ENCODE measurements at regions not wholly inside any gene's neighbourhood (a gene's known extent, or its start where the extent isn't known, plus 50 kb on each side); places are given as distances from the start of the nearest gene placed in this dataset.

- TF ChIP-seq, protein P1, sequence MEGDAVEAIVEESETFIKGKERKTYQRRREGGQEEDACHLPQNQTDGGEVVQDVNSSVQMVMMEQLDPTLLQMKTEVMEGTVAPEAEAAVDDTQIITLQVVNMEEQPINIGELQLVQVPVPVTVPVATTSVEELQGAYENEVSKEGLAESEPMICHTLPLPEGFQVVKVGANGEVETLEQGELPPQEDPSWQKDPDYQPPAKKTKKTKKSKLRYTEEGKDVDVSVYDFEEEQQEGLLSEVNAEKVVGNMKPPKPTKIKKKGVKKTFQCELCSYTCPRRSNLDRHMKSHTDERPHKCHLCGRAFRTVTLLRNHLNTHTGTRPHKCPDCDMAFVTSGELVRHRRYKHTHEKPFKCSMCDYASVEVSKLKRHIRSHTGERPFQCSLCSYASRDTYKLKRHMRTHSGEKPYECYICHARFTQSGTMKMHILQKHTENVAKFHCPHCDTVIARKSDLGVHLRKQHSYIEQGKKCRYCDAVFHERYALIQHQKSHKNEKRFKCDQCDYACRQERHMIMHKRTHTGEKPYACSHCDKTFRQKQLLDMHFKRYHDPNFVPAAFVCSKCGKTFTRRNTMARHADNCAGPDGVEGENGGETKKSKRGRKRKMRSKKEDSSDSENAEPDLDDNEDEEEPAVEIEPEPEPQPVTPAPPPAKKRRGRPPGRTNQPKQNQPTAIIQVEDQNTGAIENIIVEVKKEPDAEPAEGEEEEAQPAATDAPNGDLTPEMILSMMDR (IDR thresholded peaks at IDR 0.05; ENCODE audit: control insufficient read depth, insufficient read depth, low read depth, low read length, missing control alignments) = no peak
- DNase-seq (ENCODE audit: low read depth) = no peak
- no peak overlapping the region for H3K4me3 ChIP-seq (ENCODE audit: control insufficient read depth, low read depth, low read length)
These were observed 113.4 kb downstream of the GADD45G start for GRCh38 chr9:89718176-89718575.

DNA sequence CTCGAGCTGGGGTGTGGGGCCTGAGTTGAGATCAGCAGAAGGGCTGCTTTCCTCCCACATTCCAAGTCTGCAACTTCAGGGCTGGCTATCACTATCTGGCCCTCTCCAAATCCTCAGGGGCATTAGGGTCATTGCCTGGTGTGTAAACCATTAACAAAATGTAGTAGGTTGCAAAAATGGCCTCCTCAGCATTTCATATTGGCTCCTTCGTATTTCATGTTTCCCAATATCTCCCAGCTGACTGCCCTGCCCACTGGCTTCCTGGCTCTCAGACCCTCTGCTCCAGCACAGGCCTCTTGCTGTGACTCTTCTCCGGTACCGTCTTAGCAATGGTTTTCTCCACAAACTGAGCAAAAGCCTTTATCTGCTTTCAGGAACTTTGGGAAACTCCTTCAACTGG, 113.8 kb downstream of the GADD45G start:
- TF ChIP-seq, protein P1 (IDR thresholded peaks at IDR 0.05; ENCODE audit: control insufficient read depth, insufficient read depth, low read depth, low read length, missing control alignments) = no peak
- no peak for DNase-seq (ENCODE audit: low read depth)
- no peak overlapping the region for H3K4me3 ChIP-seq (ENCODE audit: control insufficient read depth, low read depth, low read length)

DNA sequence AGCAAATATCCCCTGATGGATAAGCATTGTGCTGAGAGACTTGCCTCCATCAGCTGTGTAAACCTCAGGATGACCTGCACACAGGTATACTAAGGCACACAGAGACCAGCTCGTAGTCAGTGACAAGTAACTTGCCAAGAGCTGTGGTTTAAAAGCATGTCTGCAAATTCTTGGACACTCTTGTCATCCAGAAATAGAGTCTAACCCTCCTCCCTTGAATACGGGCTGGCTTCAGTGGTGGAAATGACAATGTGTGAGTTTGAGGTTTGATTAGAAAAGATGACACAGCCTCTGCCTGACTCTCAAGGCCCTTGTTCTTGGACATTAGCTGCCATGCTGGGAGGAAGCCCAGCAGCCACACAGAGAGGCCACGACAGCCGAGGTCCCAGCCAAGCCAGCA, 114.4 kb downstream of the GADD45G start:
- TF ChIP-seq, protein P1 (IDR thresholded peaks at IDR 0.05; ENCODE audit: control insufficient read depth, insufficient read depth, low read depth, low read length, missing control alignments) = no peak
- DNase-seq (ENCODE audit: low read depth) = no peak
- H3K4me3 ChIP-seq (ENCODE audit: control insufficient read depth, low read depth, low read length) = no peak overlapping the region

DNA sequence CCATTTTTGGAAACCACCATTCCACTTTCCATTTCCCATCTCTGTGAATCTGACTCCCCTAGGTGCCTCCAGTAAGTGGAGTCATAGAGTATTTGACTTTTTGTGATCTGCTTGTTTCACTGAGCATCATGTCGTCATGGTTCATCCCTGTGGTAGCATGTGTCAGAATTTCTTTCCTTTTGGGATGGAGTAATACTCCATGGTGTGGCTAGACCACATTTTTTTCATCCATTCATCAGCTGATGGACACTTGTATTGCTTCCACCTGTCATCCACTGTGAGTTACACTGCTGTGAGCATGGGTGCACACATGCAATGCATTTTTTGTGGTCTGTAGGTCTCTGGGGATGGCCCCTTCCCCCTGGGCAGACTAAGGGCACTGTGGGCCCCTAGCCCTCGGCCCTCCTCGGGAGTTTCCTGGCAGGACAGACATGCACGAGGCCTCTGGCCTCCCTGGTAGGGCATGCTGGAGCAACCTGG, 115.9 kb downstream of the GADD45G start:
- TF ChIP-seq, protein P1 (IDR thresholded peaks at IDR 0.05; ENCODE audit: control insufficient read depth, insufficient read depth, low read depth, low read length, missing control alignments) = no peak
- H3K4me3 ChIP-seq (ENCODE audit: control insufficient read depth, low read depth, low read length) = no peak overlapping the region

DNA sequence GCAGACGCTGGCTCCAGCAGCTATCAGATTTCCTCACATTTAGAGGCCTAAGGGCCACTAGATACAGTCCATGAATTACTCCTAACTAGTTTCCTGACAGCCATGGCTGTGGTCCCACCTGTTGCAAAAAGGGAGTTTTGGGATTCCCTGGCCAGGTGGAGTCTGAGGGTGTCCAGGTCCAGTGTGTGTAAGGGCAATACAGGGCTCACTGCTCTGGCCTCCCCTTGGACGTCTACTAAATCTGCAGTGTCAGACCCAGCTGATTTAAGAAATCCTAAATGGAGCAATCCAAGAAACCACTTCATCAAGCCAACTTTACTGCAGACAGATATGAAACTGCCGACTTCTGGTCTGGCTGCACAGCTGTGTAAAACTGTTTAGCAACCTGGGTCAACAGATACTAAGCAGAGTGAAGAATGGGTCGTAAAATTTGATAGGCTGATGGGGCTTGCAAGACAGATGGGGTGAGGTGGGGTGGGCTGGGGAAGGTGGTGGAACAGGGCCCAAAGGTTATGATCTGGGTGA, 116.4 kb downstream of the GADD45G start:
- TF ChIP-seq, protein P1 (IDR thresholded peaks at IDR 0.05; ENCODE audit: control insufficient read depth, insufficient read depth, low read depth, low read length, missing control alignments) = no peak
- no peak overlapping the region for H3K4me3 ChIP-seq (ENCODE audit: control insufficient read depth, low read depth, low read length)
- DNase-seq (ENCODE audit: low read depth) = no peak

More for the DNA sequence above, 115.9 kb downstream of the GADD45G start:
- no peak for DNase-seq (ENCODE audit: low read depth)

GRCh38 chr9:89721971-89722530, 117.2 kb downstream of the GADD45G start:
- DNase-seq (ENCODE audit: low read depth) = no peak
- TF ChIP-seq, protein P1 (IDR thresholded peaks at IDR 0.05; ENCODE audit: control insufficient read depth, insufficient read depth, low read depth, low read length, missing control alignments) = no peak
- no peak overlapping the region for H3K4me3 ChIP-seq (ENCODE audit: control insufficient read depth, low read depth, low read length)
